ENCODE measurements at regions not wholly inside any gene's neighbourhood (a gene's known extent, or its start where the extent isn't known, plus 50 kb on each side); places are given as distances from the start of the nearest gene placed in this dataset.

GRCh38 chr1:173415905-173416450 lies 61.2 kb upstream of the PRDX6 start:
- TF ChIP-seq, protein P1, sequence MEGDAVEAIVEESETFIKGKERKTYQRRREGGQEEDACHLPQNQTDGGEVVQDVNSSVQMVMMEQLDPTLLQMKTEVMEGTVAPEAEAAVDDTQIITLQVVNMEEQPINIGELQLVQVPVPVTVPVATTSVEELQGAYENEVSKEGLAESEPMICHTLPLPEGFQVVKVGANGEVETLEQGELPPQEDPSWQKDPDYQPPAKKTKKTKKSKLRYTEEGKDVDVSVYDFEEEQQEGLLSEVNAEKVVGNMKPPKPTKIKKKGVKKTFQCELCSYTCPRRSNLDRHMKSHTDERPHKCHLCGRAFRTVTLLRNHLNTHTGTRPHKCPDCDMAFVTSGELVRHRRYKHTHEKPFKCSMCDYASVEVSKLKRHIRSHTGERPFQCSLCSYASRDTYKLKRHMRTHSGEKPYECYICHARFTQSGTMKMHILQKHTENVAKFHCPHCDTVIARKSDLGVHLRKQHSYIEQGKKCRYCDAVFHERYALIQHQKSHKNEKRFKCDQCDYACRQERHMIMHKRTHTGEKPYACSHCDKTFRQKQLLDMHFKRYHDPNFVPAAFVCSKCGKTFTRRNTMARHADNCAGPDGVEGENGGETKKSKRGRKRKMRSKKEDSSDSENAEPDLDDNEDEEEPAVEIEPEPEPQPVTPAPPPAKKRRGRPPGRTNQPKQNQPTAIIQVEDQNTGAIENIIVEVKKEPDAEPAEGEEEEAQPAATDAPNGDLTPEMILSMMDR (IDR thresholded peaks at IDR 0.05; ENCODE audit: control extremely low read depth, extremely low read depth): no peak
- WGBS, 2 donors: 70 to 86% methylated on average over 5 of the region's 5 CpGs
- H3K4me1 ChIP-seq (ENCODE audit: control insufficient read depth in 5 of 5, insufficient read depth in 5 of 5, low read length in 5 of 5): peaks cover 0 to 6% (median 3%) of the 10 kb centered on the region in 5 donors
- no peak overlapping the region for H3K27ac ChIP-seq (ENCODE audit: low read depth in 1 of 2, low read length in 1 of 2)
- ATAC-seq (ENCODE audit: insufficient read depth, low FRiP score) (no peak), DNase-seq (no peak)
- no peaks in the 10 kb centered on the region for H3K9me3 ChIP-seq (ENCODE audit: control insufficient read depth in 4 of 4, insufficient read depth in 3 of 4, low read length in 3 of 4)
- H3K9ac ChIP-seq (ENCODE audit: insufficient read depth in 1 of 2, low read length in 2 of 2): no peak overlapping the region
- no peaks in the 10 kb centered on the region for H3K27me3 ChIP-seq (ENCODE audit: control insufficient read depth in 3 of 3, insufficient read depth in 3 of 3, low read length in 2 of 3)
- H3K36me3 ChIP-seq (ENCODE audit: control insufficient read depth in 4 of 4, insufficient read depth in 4 of 4, low read length in 4 of 4): no peaks in the 10 kb centered on the region
- no peak overlapping the region for H3K4me3 ChIP-seq

- H3K9me3 ChIP-seq (ENCODE audit: control insufficient read depth in 4 of 4, insufficient read depth in 3 of 4, low read length in 3 of 4): no peaks in the 10 kb centered on the region
- no peaks in the 10 kb centered on the region for H3K27me3 ChIP-seq (ENCODE audit: control insufficient read depth in 3 of 3, insufficient read depth in 3 of 3, low read length in 2 of 3)
- ATAC-seq (ENCODE audit: insufficient read depth, low FRiP score): no peak
- no peaks in the 10 kb centered on the region for H3K36me3 ChIP-seq (ENCODE audit: control insufficient read depth in 4 of 4, insufficient read depth in 4 of 4, low read length in 4 of 4)
- no peak overlapping the region for H3K27ac ChIP-seq (ENCODE audit: low read depth in 1 of 2, low read length in 1 of 2)
- no peak overlapping the region for H3K9ac ChIP-seq (ENCODE audit: insufficient read depth in 1 of 2, low read length in 2 of 2)
- no peak overlapping the region for H3K4me3 ChIP-seq
- peaks cover 0 to 6% (median 3%) of the 10 kb centered on the region in 5 donors for H3K4me1 ChIP-seq (ENCODE audit: control insufficient read depth in 5 of 5, insufficient read depth in 5 of 5, low read length in 5 of 5)
- TF ChIP-seq, protein P1 (IDR thresholded peaks at IDR 0.05; ENCODE audit: control extremely low read depth, extremely low read depth): no peak
- no peak for DNase-seq
- WGBS, 2 donors: 56 to 75% methylated on average over 1 of the region's 1 CpG
These were observed 59.6 kb upstream of the PRDX6 start for GRCh38 chr1:173417563-173417962.

- Histone ChIP-seq H3K4me3 (no peak overlapping the region), H3K27me3 (ENCODE audit: control insufficient read depth in 3 of 3, insufficient read depth in 3 of 3, low read length in 2 of 3) (no peaks in the 10 kb centered on the region), H3K36me3 (ENCODE audit: control insufficient read depth in 4 of 4, insufficient read depth in 4 of 4, low read length in 4 of 4) (no peaks in the 10 kb centered on the region), H3K27ac (ENCODE audit: low read depth in 1 of 2, low read length in 1 of 2) (no peak overlapping the region), H3K9ac (ENCODE audit: insufficient read depth in 1 of 2, low read length in 2 of 2) (no peak overlapping the region), H3K9me3 (ENCODE audit: control insufficient read depth in 4 of 4, insufficient read depth in 3 of 4, low read length in 3 of 4) (no peaks in the 10 kb centered on the region), H3K4me1 (ENCODE audit: control insufficient read depth in 5 of 5, insufficient read depth in 5 of 5, low read length in 5 of 5) (peaks cover 0 to 6% (median 3%) of the 10 kb centered on the region in 5 donors)
- TF ChIP-seq, protein P1 (IDR thresholded peaks at IDR 0.05; ENCODE audit: control extremely low read depth, extremely low read depth): no peak
- 79 to 81% methylated on average over 11 of the region's 11 CpGs for WGBS, 2 donors
- ATAC-seq (ENCODE audit: insufficient read depth, low FRiP score) (no peak), DNase-seq (no peak)
These were observed 58.8 kb upstream of the PRDX6 start for GRCh38 chr1:173418107-173418985.

Data from lung (tissue), 11 donors.